Fibroblast of mammary gland (primary cell): ENCODE measurements at regions not wholly inside any gene's neighbourhood (a gene's known extent, or its start where the extent isn't known, plus 50 kb on each side); places are given as distances from the start of the nearest gene placed in this dataset.

Experiments
- DNase-seq: peaks from one replicate; pipeline ENCODE4 v3.0.0-alpha.2; 2010; ENCODE audit warnings: low read depth
- H3K4me3 ChIP-seq: 2 replicates; pipeline ENCODE4 v1.5.1; 2011; ENCODE audit warnings: low read depth, mild to moderate bottlenecking, low read length, moderate library complexity; ENCODE audit not compliant: control insufficient read depth
- CTCF ChIP-seq: conservative IDR thresholded peaks from 2 replicates; pipeline ENCODE4 v1.5.1; 2011; ENCODE audit warnings: low read depth, low read length, inconsistent platforms; ENCODE audit not compliant: control insufficient read depth, insufficient read depth

- DNase-seq, result no peak
- no peak overlapping the region for H3K4me3 ChIP-seq
- no peak for TF ChIP-seq CTCF
These were observed 339.1 kb downstream of the FGF9 start for GRCh38 chr13:22009937-22010336.

GRCh38 chr13:22012686-22013085 lies 341.8 kb downstream of the FGF9 start:
- DNase-seq, result no peak
- H3K4me3 ChIP-seq, result no peak overlapping the region
- TF ChIP-seq CTCF, result no peak

GRCh38 chr13:22014469-22014868 lies 343.6 kb downstream of the FGF9 start:
- DNase-seq, result no peak
- H3K4me3 ChIP-seq, result no peak overlapping the region

DNA sequence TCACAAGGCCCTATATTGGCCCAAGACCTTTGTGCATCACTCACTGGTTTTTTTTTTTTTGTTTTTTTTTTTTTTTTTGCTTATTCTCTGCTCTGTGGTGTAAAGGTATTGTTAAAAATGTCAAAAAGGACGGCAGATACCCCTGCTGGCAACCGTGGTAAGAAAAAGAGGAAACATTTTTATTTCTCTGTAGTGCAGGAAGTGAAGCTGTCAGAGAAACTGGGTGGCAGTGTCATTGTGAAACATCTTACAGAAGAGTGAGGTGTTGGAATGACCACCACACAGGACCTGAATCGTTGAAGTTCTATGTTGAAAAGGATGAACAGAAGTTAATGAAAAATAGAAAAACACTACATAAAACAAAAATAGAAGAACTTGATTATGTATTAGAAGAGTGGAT lies 346.4 kb downstream of the FGF9 start:
- DNase-seq, result no peak
- no peak overlapping the region for H3K4me3 ChIP-seq
- no peak for TF ChIP-seq CTCF

More at GRCh38 chr13:22014469-22014868, 343.6 kb downstream of the FGF9 start:
- no peak for TF ChIP-seq CTCF

GRCh38 chr13:22018076-22018835 lies 347.4 kb downstream of the FGF9 start:
- DNase-seq, result no peak
- no peak overlapping the region for H3K4me3 ChIP-seq
- TF ChIP-seq CTCF, result no peak

DNA sequence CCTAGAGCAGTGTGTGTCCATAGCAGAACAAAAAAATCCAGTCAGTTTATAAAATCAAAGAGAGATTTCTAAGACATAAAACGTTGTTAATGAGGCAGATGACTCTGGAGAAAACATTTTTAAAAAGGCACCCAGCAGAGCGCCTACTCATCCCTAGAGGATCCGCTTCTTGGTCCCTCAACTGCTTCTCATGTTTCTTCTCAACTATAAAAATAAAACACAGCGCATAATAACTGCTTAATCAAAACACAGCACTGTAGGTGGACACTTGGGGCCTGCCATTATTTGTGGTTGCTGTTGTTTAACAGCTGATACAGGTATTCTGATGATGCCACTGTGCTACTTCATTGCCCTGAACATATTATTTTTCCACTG lies 347.9 kb downstream of the FGF9 start:
- no peak overlapping the region for H3K4me3 ChIP-seq
- no peak for TF ChIP-seq CTCF
- DNase-seq, result no peak

DNA sequence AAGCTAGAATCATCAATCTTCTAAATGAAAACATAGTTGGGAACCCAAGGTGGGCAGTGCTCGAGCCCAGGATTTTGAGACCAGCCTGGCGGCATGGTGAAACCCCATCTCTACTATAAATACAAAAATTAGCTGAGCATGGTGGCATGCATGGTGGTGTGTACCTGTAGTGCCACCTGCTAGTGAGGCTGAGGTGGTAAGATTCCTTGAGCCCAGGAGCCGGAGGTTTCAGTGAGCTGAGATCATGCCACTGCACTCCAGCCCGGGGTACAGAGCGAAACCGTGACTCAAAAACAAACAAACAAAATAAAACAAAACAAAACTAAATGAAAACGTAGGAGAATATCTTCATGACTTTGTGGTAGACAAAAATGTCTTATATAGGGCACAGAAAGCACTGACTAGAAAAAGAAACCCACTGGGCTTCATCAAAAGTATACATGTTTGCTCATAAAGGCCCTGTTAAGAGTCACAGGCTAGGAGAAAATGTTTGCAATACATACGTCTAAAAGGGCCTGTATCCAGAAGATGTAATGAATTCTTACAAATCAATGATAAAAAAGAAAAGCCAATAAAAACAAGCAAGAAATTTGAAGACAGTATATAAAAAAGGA lies 353.6 kb downstream of the FGF9 start:
- no peak for TF ChIP-seq CTCF
- no peak for DNase-seq
- no peak overlapping the region for H3K4me3 ChIP-seq
